HFFc6 (cell line): ENCODE measurements at regions not wholly inside any gene's neighbourhood (a gene's known extent, or its start where the extent isn't known, plus 50 kb on each side); places are given as distances from the start of the nearest gene placed in this dataset.
A peak's percentile ranks its signal among the peaks of the same experiment; 100 is the strongest.

ENCODE experiments used
- DNase-seq: peaks from one replicate; pipeline ENCODE4 v3.0.0-alpha.2; 2018
- H3K27ac Mint-ChIP-seq: 2 replicates; pipeline ENCODE4 v1.8.0; 2020; ENCODE audit warnings: mild to moderate bottlenecking, mixed read lengths
- H3K27me3 Mint-ChIP-seq: 2 replicates; pipeline ENCODE4 v1.8.0; 2021; ENCODE audit warnings: mild to moderate bottlenecking, moderate library complexity, mixed read lengths; ENCODE audit not compliant: insufficient read depth
- H3K36me3 Mint-ChIP-seq: 2 replicates; pipeline ENCODE4 v1.8.0; 2021; ENCODE audit warnings: low read depth, mixed read lengths
- H3K4me1 Mint-ChIP-seq: 2 replicates; pipeline ENCODE4 v1.8.0; 2020; ENCODE audit warnings: low read depth, mixed read lengths
- H3K4me3 Mint-ChIP-seq: 2 replicates; pipeline ENCODE4 v1.8.0; 2020; ENCODE audit warnings: mild to moderate bottlenecking, moderate library complexity, mixed read lengths
- H3K9me3 Mint-ChIP-seq: 2 replicates; pipeline ENCODE4 v1.8.0; 2020; ENCODE audit warnings: mild to moderate bottlenecking, mixed read lengths
- CTCF ChIP-seq: fragments of 200-600 bp; sonication (generic); IDR thresholded peaks from 2 replicates; pipeline ENCODE4 v1.5.0; 2021; ENCODE audit warnings: antibody characterized with exemption, mild to moderate bottlenecking

- Mint-ChIP-seq H3K36me3 (peaks cover 4% of the 10 kb centered on the region; the same call in 1 of the 2 replicates), H3K27me3 (peaks cover 2% of the 10 kb centered on the region; the same call in 1 of the 2 replicates), H3K27ac (no peak overlapping the region), H3K9me3 (no peaks in the 10 kb centered on the region), H3K4me1 (peaks cover 37% of the 10 kb centered on the region), H3K4me3 (no peak overlapping the region)
- TF ChIP-seq CTCF: no peak
- no peak for DNase-seq
Measured at GRCh38 chr11:28582506-28582905, 474.3 kb downstream of the METTL15 start.

- peaks cover 4% of the 10 kb centered on the region; the same call in 1 of the 2 replicates for H3K36me3 Mint-ChIP-seq
- peak overlapping the region; percentile 30; the same call in 1 of the 2 replicates for H3K27ac Mint-ChIP-seq
- peak overlapping the region; percentile 23; the same call in 1 of the 2 replicates for H3K4me3 Mint-ChIP-seq
- no peaks in the 10 kb centered on the region for H3K9me3 Mint-ChIP-seq
- TF ChIP-seq CTCF: peak; percentile 55
- H3K4me1 Mint-ChIP-seq: peaks cover 37% of the 10 kb centered on the region
- H3K27me3 Mint-ChIP-seq: peaks cover 2% of the 10 kb centered on the region; the same call in 1 of the 2 replicates
- DNase-seq: no peak
Measured at GRCh38 chr11:28581286-28582242, 473.4 kb downstream of the METTL15 start.

GRCh38 chr11:28571371-28571770 is 463.2 kb downstream of the METTL15 start:
- Mint-ChIP-seq H3K4me1 (peaks cover 16% of the 10 kb centered on the region), H3K27ac (no peak overlapping the region), H3K9me3 (no peaks in the 10 kb centered on the region), H3K27me3 (no peaks in the 10 kb centered on the region), H3K4me3 (no peak overlapping the region), H3K36me3 (no peaks in the 10 kb centered on the region)
- DNase-seq: no peak
- TF ChIP-seq CTCF: no peak

- no peaks in the 10 kb centered on the region for H3K27me3 Mint-ChIP-seq
- H3K36me3 Mint-ChIP-seq: no peaks in the 10 kb centered on the region
- H3K4me3 Mint-ChIP-seq: no peak overlapping the region
- no peak for DNase-seq
- no peaks in the 10 kb centered on the region for H3K9me3 Mint-ChIP-seq
- no peak overlapping the region for H3K27ac Mint-ChIP-seq
- no peak for TF ChIP-seq CTCF
- H3K4me1 Mint-ChIP-seq: peaks cover 32% of the 10 kb centered on the region
Measured at GRCh38 chr11:28569106-28569505, 460.9 kb downstream of the METTL15 start.

GRCh38 chr11:28566339-28567089 is 458.3 kb downstream of the METTL15 start:
- no peaks in the 10 kb centered on the region for H3K36me3 Mint-ChIP-seq
- peaks cover 39% of the 10 kb centered on the region for H3K4me1 Mint-ChIP-seq
- H3K9me3 Mint-ChIP-seq: no peaks in the 10 kb centered on the region
- H3K4me3 Mint-ChIP-seq: peak overlapping the region; percentile 84
- H3K27ac Mint-ChIP-seq: peak overlapping the region; percentile 99
- no peak for TF ChIP-seq CTCF
- DNase-seq: peak; percentile 95
- H3K27me3 Mint-ChIP-seq: no peaks in the 10 kb centered on the region
